Memory B cell (primary cell): ENCODE measurements at regions not wholly inside any gene's neighbourhood (a gene's known extent, or its start where the extent isn't known, plus 50 kb on each side); places are given as distances from the start of the nearest gene placed in this dataset.

Experiments used
- ATAC-seq: fragments of 150-1000 bp; cut with Tn5 transposase; 2 replicates; pipeline ENCODE4 v1.10.0; 2021; ENCODE audit warnings: low read depth, mild to moderate bottlenecking, moderate library complexity
- DNase-seq, 2 donors: peaks; one replicate each; pipeline ENCODE4 v3.0.0; 2022; ENCODE audit warnings: low spot score in 2 of 2
- H3K27ac Mint-ChIP-seq: one replicate; pipeline ENCODE4 v1.8.0; 2022; ENCODE audit warnings: mild to moderate bottlenecking, moderate library complexity, mixed read lengths
- H3K27me3 Mint-ChIP-seq: one replicate; pipeline ENCODE4 v1.8.0; 2022; ENCODE audit warnings: mixed read lengths
- H3K36me3 Mint-ChIP-seq: one replicate; pipeline ENCODE4 v1.8.0; 2022; ENCODE audit warnings: mild to moderate bottlenecking, mixed read lengths
- H3K4me1 Mint-ChIP-seq: one replicate; pipeline ENCODE4 v1.8.0; 2022; ENCODE audit warnings: mixed read lengths
- H3K4me3 Mint-ChIP-seq: one replicate; pipeline ENCODE4 v1.8.0; 2022; ENCODE audit warnings: mild to moderate bottlenecking, moderate library complexity, mixed read lengths
- H3K9me3 Mint-ChIP-seq: one replicate; pipeline ENCODE4 v1.8.0; 2022; ENCODE audit warnings: mixed read lengths

DNA sequence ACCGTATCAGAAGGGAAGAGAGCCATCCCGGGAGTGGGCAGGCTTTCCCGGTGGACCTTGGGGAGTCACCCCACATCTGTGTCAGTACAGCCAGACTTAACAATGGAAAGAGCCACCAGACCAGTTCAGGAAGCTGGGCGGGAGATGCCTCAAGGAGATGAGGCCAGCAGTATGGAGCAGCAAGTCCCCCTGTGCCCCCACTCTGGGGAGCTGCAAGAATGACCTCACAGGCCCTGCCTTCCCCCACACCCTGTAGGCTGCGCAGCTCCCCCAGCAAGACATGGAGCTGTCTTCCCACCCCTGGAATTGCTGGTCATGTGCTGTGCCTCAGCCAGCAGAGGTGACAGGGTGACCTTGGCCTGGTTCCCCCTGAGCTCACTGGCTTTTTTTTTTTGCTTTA, 76.8 kb upstream of the INSIG1 start:
- no peaks in the 10 kb centered on the region for H3K36me3 Mint-ChIP-seq
- ATAC-seq (no peak), DNase-seq (no peak)
- H3K9me3 Mint-ChIP-seq: no peaks in the 10 kb centered on the region
- no peak overlapping the region for H3K27ac Mint-ChIP-seq
- H3K27me3 Mint-ChIP-seq: peaks cover 6% of the 10 kb centered on the region
- no peaks in the 10 kb centered on the region for H3K4me1 Mint-ChIP-seq
- H3K4me3 Mint-ChIP-seq: no peak overlapping the region

DNA sequence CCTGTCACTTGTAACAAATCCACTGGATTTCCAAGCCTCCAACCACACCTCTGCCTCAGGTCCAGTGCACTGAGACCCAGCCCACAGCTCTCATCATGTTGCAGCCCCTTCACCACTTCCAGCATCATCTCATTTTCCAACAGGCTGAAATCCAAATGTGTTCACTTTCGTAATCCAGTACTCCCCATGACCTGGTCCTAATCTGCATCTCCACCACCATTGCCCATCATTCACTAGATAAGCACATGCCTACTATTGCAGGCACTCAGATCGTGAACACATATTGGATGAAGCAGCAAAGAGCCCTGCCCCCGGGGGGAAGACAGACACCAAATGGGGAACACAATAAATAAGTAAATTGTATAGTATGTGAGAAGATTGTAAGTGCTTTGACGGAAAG, 76.1 kb upstream of the INSIG1 start:
- peaks cover 7% of the 10 kb centered on the region for H3K27me3 Mint-ChIP-seq

DNA sequence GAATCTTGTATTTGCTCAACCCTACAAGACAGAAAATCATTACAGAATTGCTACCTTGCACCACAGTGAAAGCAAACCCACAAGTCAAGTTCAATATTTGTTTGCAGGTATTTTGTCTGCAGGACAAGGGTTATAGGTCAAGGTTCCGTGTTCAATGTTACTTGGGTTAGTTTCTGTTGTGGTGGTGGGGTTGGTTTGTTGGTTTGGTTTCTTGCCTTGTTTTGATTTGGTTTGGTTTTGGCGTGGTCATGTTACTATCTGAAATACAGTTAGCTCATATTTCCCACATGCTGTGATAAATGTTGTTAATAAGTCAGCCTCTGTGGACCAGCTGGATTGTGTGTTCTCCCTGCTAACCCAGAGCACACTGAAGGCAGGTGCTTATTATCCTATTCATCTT, 75.6 kb upstream of the INSIG1 start:
- Mint-ChIP-seq H3K27me3 (peaks cover 9% of the 10 kb centered on the region), H3K36me3 (no peaks in the 10 kb centered on the region), H3K9me3 (no peaks in the 10 kb centered on the region), H3K27ac (no peak overlapping the region), H3K4me3 (no peak overlapping the region), H3K4me1 (no peaks in the 10 kb centered on the region)
- DNase-seq (no peak), ATAC-seq (no peak)

More for the DNA sequence above, 76.1 kb upstream of the INSIG1 start:
- Mint-ChIP-seq H3K27ac (no peak overlapping the region), H3K4me1 (no peaks in the 10 kb centered on the region), H3K9me3 (no peaks in the 10 kb centered on the region), H3K4me3 (no peak overlapping the region), H3K36me3 (no peaks in the 10 kb centered on the region)
- DNase-seq (no peak), ATAC-seq (no peak)

DNA sequence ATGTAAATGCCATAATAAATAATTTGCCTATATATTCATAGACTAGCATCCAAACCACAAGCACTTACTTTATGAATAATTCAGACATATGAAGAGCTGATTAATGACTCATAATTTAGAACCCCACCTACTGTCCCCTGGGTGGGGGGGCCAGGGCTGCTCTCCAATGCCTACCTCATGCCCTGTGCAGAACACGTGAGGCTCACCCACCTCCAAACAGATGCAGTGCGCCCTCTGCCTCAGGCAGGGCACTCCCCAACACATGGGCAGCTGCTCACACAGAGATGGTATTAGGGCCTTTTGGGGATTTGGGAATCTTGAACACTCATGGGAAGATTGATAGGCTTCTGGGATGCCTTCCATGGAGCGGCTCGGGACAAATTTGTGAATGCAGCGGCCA, 75.1 kb upstream of the INSIG1 start:
- ATAC-seq (no peak), DNase-seq (no peak)
- H3K27ac Mint-ChIP-seq: no peak overlapping the region
- no peak overlapping the region for H3K4me3 Mint-ChIP-seq
- no peaks in the 10 kb centered on the region for H3K36me3 Mint-ChIP-seq
- H3K9me3 Mint-ChIP-seq: no peaks in the 10 kb centered on the region
- H3K4me1 Mint-ChIP-seq: no peaks in the 10 kb centered on the region
- H3K27me3 Mint-ChIP-seq: peaks cover 11% of the 10 kb centered on the region

DNA sequence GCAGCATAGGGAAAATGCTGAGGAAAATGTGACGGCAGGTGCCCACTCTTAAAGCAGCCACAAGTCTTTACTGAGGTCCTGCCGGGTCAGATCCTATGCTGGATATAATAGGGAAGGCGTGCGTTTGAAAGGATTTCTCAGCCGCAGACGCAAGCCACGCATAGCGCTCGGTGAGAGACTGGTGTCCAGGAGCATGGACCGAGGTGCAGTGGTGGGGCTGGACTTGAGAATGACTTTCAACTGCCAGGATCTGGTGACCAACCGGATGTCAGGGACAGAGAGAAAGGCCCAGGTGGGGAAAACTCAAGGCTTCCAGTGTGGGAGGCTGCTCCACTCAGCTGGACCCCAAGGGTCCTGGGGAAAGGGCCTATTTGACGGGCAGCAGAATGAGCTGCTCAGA, 74.7 kb upstream of the INSIG1 start:
- ATAC-seq (no peak), DNase-seq (no peak)
- Mint-ChIP-seq H3K27ac (no peak overlapping the region), H3K9me3 (no peaks in the 10 kb centered on the region), H3K27me3 (peaks cover 11% of the 10 kb centered on the region), H3K4me3 (no peak overlapping the region), H3K36me3 (no peaks in the 10 kb centered on the region), H3K4me1 (no peaks in the 10 kb centered on the region)

DNA sequence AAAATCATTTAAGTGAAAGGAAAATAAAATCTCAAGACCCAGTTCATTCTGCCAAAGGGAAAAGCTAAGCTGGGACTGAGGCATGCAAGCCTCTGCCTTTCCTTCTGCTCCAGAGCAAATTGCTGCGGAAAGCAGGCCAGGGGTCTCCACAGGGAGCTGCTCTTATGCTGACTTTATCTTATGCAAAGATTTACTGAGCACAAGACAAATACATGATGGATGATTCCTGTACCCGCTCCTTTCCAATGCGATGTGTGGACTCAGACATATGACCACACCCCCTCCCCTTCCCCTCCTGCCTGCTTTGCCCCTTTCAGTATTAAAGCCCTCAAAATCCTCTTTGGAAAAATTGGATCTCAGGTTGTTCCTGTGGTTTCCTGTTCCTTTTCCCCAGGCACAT, 74.2 kb upstream of the INSIG1 start:
- no peaks in the 10 kb centered on the region for H3K36me3 Mint-ChIP-seq
- no peak for ATAC-seq
- no peak overlapping the region for H3K4me3 Mint-ChIP-seq
- DNase-seq: no peak
- H3K9me3 Mint-ChIP-seq: no peaks in the 10 kb centered on the region
- H3K27me3 Mint-ChIP-seq: peaks cover 11% of the 10 kb centered on the region
- no peaks in the 10 kb centered on the region for H3K4me1 Mint-ChIP-seq
- no peak overlapping the region for H3K27ac Mint-ChIP-seq

DNA sequence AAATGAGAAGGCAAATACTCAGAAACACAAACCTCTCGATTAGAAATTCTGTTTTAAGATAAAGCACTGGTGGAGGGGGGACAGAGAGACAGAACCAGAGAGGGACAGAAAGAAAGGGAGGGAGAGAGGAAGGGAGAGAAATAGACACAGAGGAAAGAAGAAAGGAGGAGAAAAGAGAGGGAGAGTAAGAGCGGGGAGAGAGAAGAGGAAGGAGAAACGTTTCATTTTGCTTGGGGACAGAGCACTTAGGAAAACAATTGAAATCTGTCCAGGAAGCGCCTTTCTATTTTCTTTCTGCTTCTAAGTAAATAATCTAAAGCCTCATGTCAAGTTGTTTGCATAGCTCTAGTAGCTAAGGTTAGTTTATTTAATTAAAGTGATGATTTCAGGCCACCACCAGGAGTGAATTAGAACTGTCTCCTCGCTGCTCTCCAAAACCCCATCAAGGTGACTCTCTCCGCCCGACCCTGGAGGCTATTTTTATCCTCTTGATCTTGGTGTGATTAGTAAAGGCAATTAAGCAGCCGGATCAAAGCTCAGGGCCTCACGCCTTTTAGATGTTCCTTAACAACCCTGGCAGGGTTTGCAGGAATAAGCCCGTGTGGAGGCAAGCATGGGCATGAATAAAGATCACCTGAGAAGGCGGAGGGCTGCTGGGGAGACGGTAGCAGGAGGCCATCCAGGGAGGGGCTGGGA, 73.4 kb upstream of the INSIG1 start:
- H3K4me3 Mint-ChIP-seq: no peak overlapping the region
- peaks cover 11% of the 10 kb centered on the region for H3K27me3 Mint-ChIP-seq
- no peaks in the 10 kb centered on the region for H3K36me3 Mint-ChIP-seq
- ATAC-seq (no peak), DNase-seq (no peak)
- H3K4me1 Mint-ChIP-seq: no peaks in the 10 kb centered on the region
- H3K27ac Mint-ChIP-seq: no peak overlapping the region
- no peaks in the 10 kb centered on the region for H3K9me3 Mint-ChIP-seq

DNA sequence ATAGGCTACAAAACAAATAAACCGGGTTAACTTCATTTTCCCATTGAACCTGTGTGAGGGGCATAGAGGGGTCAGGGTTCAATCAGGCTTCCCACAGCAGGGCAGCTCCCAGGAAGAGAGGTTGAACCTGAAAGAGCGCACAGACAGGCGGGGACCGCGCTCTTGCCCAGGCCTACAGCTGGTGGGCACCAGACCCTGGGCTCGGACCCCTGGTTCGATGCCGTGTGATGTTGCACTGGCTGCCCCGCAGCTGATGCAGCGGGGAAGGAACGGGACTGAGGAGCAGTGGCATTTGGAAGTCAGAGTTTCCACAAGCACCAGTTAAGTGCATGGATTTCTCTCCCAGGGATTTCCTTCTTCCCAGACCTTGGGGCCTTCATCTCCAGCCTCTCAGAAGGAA, 72.6 kb upstream of the INSIG1 start:
- no peaks in the 10 kb centered on the region for H3K4me1 Mint-ChIP-seq
- no peaks in the 10 kb centered on the region for H3K36me3 Mint-ChIP-seq
- H3K4me3 Mint-ChIP-seq: no peak overlapping the region
- ATAC-seq (no peak), DNase-seq (no peak)
- no peaks in the 10 kb centered on the region for H3K9me3 Mint-ChIP-seq
- peaks cover 11% of the 10 kb centered on the region for H3K27me3 Mint-ChIP-seq
- H3K27ac Mint-ChIP-seq: no peak overlapping the region

DNA sequence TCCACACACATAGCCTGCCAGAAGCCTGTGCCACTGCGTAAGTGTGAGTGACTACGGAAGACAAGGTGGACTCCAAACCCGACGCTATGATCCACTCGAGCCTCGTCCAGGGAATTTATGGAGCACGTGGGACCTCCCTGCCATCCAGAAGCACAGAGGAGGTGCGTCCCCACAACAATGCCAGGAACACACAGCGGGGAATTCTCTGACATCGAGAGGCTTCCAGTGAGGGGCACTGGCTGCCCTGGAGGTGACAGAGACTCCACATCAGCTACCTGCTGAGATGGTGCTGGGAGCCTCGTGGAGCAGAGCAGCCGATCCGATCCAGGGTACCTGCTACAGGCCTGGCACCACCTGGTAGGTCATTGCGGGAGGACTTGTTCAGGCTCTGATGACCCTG, 72.2 kb upstream of the INSIG1 start:
- no peaks in the 10 kb centered on the region for H3K36me3 Mint-ChIP-seq
- no peak overlapping the region for H3K4me3 Mint-ChIP-seq

DNA sequence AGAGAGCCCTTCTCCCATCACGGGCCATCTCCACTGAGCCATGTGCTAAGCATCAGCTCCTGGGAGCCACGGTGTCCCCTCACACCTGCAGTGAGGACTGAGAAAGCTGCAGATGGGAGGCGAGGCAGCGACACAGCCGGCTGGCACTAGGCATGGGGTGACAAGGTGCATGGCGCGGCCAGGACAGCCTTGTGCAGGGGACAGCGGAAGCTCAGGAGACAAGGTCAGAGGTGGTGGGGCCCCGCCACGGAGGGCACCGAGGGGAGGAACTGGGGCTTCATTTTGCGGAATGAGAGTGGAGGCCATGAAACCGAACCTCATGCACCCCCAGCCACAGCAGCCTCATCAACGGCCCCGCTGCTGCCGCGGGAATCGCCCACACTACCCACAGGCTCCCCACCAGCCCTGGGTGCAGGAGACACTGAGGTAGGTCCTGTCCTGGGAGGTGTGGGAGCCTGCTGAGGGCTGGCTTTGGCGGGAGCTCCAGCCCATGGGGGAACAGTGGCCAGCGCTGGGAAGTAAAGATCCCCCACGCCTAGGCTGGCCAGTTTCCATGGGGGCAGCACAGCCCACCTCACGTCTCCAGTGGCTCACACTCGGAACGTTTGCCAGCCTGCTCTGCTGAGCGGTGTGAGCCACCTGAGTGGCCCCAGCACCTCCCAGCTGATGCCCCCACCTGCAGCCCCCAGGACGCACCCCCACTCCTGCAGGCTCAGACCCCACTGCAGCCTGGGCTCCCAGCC, 71.2 kb upstream of the INSIG1 start:
- no peak for ATAC-seq
- Mint-ChIP-seq H3K27me3 (peaks cover 11% of the 10 kb centered on the region), H3K4me1 (no peaks in the 10 kb centered on the region), H3K4me3 (no peak overlapping the region), H3K27ac (no peak overlapping the region), H3K36me3 (no peaks in the 10 kb centered on the region), H3K9me3 (no peaks in the 10 kb centered on the region)
- no peak for DNase-seq

More for the DNA sequence above, 72.2 kb upstream of the INSIG1 start:
- Mint-ChIP-seq H3K27ac (no peak overlapping the region), H3K4me1 (no peaks in the 10 kb centered on the region), H3K27me3 (peaks cover 11% of the 10 kb centered on the region), H3K9me3 (no peaks in the 10 kb centered on the region)
- no peak for DNase-seq
- ATAC-seq: no peak

DNA sequence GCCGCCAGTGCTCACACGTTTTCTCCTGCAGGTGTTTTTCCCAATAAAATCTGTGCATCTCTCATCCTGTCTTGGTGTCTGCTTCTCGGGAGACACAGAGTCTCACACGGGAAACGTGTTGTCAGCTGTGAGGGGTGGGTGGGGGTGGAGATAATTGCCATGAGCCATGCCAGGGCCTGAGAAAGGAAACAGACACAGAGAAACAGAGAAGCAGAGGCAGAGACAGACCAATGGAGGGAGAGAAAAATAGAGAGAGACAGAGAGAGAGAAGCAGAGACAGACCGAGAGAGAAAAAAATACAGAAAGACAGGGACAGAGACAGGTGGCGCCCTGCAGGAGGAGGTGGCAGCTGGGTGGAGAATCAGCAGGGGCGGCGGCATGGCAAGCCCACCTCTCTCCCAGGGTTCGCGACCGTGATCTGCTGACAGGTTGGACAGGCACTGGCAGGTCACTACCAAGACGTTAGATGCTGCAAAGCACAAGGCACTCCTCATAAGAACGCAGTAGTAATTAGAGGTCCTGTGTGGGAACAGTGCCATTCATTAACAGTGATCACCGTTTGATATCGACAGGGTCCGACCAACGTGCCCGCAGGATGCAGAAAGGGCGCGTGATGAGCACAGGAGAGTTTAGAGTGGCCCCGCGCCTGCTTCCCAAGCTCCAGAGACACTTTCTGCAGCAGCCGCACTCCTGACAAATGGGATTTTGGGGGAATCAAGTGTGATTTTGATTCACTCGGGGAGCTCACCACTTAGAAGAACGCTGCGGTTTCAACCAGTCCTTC, 70.5 kb upstream of the INSIG1 start:
- DNase-seq (no peak), ATAC-seq (no peak)
- Mint-ChIP-seq H3K27ac (no peak overlapping the region), H3K4me1 (no peaks in the 10 kb centered on the region), H3K9me3 (no peaks in the 10 kb centered on the region), H3K27me3 (peaks cover 8% of the 10 kb centered on the region), H3K36me3 (no peaks in the 10 kb centered on the region), H3K4me3 (no peak overlapping the region)

DNA sequence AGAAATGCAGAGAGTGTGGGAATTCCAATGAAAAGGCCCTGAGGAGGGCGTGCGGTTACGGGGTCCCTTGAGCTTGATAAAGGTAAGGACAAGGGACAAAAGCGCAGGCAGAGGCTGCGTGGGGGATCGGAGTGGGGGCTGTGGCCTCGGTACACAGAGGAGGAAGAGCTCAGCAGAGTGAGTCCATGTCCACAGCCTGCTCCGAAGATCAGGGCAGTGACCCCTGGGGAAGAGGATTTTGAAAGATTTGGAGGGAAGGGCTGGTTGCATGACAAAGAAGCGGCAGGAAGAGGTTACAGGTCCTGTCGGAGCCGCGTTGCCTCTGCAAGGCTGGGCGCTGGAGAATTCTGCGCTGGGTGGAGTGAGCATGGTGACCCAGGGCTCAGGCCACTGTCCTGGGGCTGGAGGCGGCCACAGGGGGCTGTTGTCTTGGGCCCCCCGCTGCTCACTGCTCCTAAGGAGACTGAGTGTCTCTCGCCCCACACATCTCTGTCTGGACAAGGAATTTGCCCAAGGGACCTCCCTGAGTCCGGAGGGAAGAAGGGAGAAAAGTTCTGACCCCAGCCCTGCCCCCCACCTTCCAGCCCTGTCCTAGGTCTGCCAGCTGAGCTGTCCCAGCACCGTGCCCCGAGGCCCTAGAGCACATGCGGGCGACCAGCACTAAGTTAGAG, 69.8 kb upstream of the INSIG1 start:
- ATAC-seq (no peak), DNase-seq (no peak)
- H3K4me3 Mint-ChIP-seq: no peak overlapping the region
- H3K4me1 Mint-ChIP-seq: no peaks in the 10 kb centered on the region
- H3K27me3 Mint-ChIP-seq: peaks cover 7% of the 10 kb centered on the region
- no peaks in the 10 kb centered on the region for H3K36me3 Mint-ChIP-seq
- no peak overlapping the region for H3K27ac Mint-ChIP-seq
- H3K9me3 Mint-ChIP-seq: no peaks in the 10 kb centered on the region

DNA sequence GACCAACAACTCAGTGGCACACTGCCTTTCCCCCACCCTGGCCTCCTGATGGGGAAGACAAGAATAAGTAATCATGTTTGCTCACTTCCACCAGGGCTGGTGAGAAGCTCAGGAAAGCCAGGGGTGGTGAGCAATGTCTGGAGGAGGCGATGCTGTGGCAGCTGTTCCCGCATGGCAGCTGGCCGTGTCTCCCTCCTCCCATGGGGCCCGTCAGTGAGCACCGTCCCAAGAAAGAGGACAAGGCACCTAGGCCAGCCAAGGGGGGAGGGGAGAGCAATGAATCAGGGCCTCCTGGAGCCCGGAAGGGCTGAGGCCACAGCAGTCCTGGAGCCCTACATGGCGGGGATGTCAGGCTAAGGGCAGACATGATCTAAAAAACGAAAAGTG, 69.2 kb upstream of the INSIG1 start:
- no peaks in the 10 kb centered on the region for H3K36me3 Mint-ChIP-seq

DNA sequence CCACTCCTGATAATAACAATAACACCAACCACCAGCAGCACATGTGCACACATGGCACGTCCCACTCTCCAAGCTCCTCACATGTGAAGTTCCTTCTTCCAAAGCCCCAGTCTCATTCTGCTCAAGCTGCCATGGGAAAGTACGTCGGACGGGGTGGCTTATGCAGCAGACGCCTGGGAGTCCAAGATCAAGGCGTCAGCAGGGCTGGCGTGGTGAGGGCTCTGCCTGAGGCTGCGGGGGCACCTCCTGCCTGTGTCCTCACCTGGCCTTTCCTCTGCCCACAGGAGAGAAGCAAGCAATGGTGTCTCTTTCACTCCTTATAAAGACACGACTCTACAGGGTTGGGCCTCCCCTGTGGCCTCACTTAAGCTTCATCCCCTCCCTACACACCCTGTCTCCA, 68.8 kb upstream of the INSIG1 start:
- peaks cover 7% of the 10 kb centered on the region for H3K27me3 Mint-ChIP-seq
- no peak for DNase-seq
- no peak for ATAC-seq
- H3K9me3 Mint-ChIP-seq: no peaks in the 10 kb centered on the region
- H3K27ac Mint-ChIP-seq: no peak overlapping the region
- no peak overlapping the region for H3K4me3 Mint-ChIP-seq
- H3K4me1 Mint-ChIP-seq: no peaks in the 10 kb centered on the region
- no peaks in the 10 kb centered on the region for H3K36me3 Mint-ChIP-seq

More for the DNA sequence above, 69.2 kb upstream of the INSIG1 start:
- Mint-ChIP-seq H3K4me1 (no peaks in the 10 kb centered on the region), H3K9me3 (no peaks in the 10 kb centered on the region), H3K4me3 (no peak overlapping the region), H3K27ac (no peak overlapping the region), H3K27me3 (peaks cover 7% of the 10 kb centered on the region)
- DNase-seq (no peak), ATAC-seq (no peak)
